ENCODE measurements at regions not wholly inside any gene's neighbourhood (a gene's known extent, or its start where the extent isn't known, plus 50 kb on each side); places are given as distances from the start of the nearest gene placed in this dataset.

- TF ChIP-seq CTCF (IDR thresholded peaks at IDR 0.05; ENCODE audit: low read depth, low read length, poor library complexity, severe bottlenecking) (no peak), EZH2phosphoT487 (IDR thresholded peaks at IDR 0.05; ENCODE audit: borderline replicate concordance, low read length) (no peak)
Measured at GRCh38 chr11:71150859-71151258, 101.5 kb downstream of the SHANK2 start.

Data from DOHH2 (cell line).